Keratinocyte (primary cell): ENCODE measurements at regions not wholly inside any gene's neighbourhood (a gene's known extent, or its start where the extent isn't known, plus 50 kb on each side); places are given as distances from the start of the nearest gene placed in this dataset.

Source experiments
- EZH2 ChIP-seq: IDR thresholded peaks from one replicate; pipeline ENCODE4 v1.6.1; 2012; ENCODE audit warnings: inconsistent platforms, mild to moderate bottlenecking, low read length, moderate library complexity
- TF ChIP-seq, protein P1 (sequence below), 3 experiments: IDR thresholded peaks in 1 of 3; conservative IDR thresholded peaks in 1 of 3; optimal IDR thresholded peaks in 1 of 3; 2 replicates in 2 of 3; 3 replicates in 1 of 3; pipeline versions ENCODE3 to v1.5.1; 2011; ENCODE audit warnings: low read length in 3 of 3, mild to moderate bottlenecking in 3 of 3, moderate library complexity in 2 of 3, control low read depth in 1 of 3, inconsistent platforms in 1 of 3; ENCODE audit not compliant: insufficient read depth in 2 of 3; ENCODE audit errors: extremely low read depth in 1 of 3

DNA sequence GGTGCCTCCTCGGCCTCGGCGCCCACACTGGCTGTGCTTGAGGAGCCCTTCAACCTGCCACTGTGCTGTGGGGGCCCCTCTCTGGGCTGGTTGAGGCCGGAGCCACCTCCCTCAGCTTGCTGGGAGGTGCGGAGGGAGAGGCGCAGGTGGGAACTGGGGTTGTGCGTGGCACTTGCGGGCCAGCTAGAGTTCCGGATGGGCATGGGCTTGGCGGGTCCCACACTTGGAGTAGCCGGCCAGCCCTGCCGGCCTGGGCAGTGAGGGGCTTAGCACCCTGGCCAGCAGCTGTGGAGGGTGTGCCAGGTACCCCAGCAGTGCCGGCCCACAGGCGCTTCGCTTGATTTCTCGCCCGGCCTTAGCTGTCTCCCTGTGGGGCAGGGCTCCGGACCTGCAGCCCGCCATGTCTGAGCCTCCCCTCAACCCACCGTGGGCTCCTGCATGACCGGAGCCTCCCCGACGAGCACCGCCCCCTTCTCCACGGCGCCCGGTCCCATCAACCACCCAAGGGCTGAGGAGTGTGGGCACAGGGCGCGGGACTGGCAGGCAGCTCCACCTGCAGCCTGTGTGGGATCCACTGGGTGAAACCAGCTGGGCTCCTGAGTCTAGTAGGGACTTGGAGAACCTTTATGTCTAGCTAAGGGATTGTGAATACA lies 723.8 kb downstream of the DIAPH3 start:
- TF ChIP-seq, protein P1, sequence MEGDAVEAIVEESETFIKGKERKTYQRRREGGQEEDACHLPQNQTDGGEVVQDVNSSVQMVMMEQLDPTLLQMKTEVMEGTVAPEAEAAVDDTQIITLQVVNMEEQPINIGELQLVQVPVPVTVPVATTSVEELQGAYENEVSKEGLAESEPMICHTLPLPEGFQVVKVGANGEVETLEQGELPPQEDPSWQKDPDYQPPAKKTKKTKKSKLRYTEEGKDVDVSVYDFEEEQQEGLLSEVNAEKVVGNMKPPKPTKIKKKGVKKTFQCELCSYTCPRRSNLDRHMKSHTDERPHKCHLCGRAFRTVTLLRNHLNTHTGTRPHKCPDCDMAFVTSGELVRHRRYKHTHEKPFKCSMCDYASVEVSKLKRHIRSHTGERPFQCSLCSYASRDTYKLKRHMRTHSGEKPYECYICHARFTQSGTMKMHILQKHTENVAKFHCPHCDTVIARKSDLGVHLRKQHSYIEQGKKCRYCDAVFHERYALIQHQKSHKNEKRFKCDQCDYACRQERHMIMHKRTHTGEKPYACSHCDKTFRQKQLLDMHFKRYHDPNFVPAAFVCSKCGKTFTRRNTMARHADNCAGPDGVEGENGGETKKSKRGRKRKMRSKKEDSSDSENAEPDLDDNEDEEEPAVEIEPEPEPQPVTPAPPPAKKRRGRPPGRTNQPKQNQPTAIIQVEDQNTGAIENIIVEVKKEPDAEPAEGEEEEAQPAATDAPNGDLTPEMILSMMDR (optimal IDR thresholded peaks at IDR 0.05 in 1 of 3, IDR thresholded peaks at IDR 0.05 in 1 of 3, conservative IDR thresholded peaks at IDR 0.05 in 1 of 3; ENCODE audit: extremely low read depth in 1 of 3, insufficient read depth in 2 of 3, low read length in 3 of 3): no peak
- TF ChIP-seq EZH2: no peak
